ENCODE measurements at regions not wholly inside any gene's neighbourhood (a gene's known extent, or its start where the extent isn't known, plus 50 kb on each side); places are given as distances from the start of the nearest gene placed in this dataset.

DNA sequence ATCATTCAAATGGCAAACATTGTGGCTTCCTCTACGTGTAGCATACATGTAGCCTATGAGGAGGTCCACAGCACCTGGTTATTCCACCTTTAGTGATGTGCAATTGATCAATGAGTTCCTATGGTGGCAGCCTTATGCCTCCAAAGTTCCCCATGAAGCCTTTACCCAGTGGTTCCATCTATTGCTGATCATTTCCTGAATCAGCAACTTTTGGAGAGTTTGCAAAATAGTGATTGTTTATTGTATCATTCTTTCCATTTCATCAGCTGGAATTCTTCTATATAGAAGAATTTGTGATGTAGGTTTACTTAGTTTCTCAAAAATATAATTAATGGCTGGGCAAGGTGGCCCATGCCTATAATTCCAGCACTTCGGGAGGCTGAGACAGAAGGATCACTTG, 380.2 kb upstream of the MKI67 start:
- DNase-seq, result no peak

DNA sequence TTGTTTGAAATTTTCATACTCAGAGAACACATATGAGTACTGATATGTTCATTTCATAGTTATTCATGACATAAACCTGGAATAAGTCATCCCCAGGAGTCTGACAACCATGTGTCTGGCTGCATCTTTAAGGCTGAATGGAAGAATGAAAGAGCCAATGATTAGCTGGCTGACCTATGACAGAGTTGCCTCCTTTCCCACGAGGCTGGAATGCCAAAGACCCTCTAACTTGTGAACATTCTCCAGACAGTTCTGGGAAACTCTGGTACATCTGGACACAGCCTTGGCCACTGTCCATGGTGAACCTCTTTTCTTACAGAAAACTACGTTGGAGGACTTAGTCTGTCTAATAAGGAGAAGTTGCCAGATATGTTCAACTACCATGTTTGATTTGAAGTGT, 380.8 kb upstream of the MKI67 start:
- DNase-seq, result no peak

DNA sequence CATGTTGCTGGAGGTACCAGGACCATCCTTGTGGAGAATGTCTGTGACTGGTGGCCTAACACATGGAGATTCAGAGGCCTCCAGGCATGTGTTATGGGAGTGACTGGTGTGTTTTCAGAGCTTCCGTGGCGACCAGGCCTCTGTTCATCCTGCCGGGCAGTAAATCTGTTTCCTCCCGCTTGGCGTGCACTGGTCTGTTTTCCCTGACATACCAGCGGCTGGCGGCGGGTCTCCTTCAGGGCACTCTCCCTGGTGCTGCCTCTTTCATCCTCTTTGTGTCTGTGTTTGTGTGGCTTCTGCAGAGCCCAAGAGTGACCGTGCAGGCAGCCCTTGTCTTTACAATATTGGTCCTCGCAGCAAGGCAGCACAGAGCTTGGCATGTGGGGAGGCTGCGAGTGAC, 385.1 kb upstream of the MKI67 start:
- DNase-seq, result no peak

DNA sequence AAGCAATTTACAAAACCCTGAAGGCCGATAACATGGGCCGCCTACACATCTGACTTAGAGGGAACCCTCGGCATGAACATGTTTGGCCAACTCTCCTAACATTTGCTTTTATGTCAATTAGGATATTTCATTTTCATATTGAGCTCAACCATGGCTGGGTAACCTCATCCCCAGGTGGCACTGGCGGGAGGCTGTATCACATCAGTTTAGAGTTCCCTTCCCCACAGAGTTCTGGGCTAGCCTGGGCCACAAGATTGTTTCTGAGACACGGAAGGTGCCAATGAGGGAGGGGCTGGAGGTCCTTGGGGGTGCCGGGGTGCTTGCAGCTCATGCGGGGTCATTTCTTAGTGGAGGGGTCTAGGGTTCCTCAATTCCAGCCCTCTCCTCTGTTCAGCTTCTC, 386.5 kb upstream of the MKI67 start:
- no peak for DNase-seq

DNA sequence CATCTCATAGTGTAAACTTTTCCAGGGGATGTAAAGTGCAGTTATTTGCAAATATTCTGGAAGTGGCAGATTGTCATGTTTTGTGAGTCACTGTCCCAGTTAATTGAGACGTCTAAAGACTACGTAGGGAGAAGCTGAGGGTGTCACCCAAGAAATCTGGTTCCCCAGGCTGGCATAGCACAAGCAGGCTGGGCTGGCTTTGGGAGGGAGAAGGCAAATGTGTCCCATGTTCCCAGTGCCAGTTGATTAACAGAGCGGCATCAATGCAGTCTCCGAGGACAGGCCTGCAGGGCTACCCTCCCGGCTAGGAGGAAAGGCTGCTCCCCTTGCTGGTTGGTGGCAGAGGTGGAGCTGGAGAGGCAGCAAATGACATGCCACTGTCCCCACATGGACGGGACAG, 388.3 kb upstream of the MKI67 start:
- no peak for DNase-seq

DNA sequence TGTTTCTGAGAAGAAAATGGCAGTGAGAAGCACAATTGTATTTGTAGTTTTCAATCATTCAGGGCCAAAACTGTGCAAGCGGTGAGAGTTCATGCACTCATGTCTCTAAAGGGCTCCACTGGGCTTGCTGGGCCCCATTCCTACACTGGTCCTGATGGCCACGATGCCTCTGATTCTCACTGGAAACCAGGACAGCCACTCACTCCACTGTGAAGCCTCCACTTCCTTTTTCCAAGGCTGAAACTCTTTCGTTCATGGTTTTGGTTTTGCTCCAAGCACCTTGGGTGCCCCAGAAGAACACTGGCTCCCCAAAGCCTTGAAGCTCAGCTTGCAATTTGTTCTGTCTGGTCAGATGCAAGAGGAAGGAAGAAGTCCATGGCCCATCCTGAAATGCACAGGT, 390.0 kb upstream of the MKI67 start:
- no peak for DNase-seq

DNA sequence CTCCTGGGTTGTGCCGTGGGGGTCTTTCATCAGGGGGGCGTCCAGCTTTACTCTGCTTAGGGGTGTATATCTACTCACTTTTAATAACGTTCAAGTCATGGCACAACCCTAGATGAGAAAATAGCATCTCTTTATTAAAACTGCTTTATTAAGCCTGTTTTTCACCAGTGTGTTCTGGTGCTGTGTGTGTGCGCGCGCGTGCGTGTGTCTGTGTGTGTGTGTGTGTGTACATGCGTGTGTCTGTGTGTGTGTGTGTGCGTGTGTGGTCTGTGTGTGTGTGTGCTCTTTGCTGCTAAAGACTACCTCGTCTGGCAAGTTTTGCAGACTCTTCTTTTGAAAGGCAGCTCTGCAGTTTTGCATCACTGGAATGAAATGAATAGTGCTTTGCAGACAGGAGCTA, 390.9 kb upstream of the MKI67 start:
- no peak for DNase-seq

DNA sequence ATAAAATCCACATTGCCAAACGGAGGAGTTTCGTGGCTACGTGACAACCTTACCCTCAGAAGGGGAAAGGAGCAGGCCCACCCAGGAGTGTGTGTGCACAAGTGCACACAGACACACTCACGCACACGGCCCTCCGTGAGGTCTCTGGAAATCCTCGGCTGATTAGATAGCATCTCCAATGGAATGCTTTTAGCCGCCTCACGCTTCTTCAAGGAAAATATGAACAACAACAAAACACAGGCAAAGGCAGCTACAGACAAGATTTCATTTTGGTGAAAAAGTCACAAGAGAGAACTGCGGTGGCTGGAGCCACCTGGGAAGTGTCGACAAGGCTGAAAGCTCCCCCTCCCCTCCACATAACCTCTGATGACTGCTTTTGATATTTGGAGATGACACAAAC, 391.8 kb upstream of the MKI67 start:
- no peak for DNase-seq

DNA sequence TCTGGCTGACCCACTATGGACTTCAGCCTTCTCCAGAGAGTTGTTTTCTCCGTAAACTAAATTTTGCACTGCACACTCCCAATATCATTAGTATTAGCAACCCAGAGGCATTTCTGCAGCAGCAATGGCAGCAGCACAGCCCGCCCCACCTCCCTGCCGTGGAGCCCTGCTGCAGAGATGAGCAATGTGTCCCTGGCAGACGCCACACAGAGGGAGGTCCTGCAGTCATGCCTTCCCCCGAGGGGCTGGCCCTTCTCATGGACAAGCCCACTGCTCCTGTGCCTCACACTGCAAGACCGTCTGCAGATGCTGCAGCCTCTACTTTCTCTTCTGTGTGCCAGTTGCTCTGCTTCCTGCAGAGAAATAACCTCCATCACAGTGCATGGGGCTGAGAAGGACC, 393.4 kb upstream of the MKI67 start:
- DNase-seq, result no peak

DNA sequence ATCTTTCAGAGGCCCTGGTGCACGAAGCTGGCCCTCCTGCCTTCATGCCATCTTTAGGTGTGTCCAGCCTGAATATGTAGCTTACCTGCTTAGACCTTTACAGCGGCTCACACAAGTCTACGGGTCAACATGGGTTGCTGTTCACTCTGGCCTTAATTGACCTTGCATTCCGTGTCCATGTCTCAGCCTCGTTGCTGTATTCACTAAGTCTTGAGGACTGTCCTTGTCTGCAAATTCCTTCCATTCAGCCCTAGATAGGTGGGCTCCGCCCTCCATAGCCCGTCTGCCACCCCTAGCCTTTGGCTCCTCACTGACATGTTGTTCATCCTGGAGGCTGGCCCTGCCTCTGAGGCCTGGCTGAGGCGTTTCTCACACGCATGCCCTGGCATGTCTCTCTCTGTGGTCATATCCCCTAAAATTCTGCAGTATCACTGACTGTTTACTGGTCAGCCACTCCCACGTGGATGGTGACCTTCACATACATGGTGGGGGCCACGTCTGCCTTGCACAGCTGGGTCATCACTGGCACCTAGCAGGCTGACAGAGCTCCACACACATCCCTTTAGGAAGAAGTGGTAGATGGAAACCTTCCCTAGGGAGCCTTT, 394.1 kb upstream of the MKI67 start:
- DNase-seq, result no peak

DNA sequence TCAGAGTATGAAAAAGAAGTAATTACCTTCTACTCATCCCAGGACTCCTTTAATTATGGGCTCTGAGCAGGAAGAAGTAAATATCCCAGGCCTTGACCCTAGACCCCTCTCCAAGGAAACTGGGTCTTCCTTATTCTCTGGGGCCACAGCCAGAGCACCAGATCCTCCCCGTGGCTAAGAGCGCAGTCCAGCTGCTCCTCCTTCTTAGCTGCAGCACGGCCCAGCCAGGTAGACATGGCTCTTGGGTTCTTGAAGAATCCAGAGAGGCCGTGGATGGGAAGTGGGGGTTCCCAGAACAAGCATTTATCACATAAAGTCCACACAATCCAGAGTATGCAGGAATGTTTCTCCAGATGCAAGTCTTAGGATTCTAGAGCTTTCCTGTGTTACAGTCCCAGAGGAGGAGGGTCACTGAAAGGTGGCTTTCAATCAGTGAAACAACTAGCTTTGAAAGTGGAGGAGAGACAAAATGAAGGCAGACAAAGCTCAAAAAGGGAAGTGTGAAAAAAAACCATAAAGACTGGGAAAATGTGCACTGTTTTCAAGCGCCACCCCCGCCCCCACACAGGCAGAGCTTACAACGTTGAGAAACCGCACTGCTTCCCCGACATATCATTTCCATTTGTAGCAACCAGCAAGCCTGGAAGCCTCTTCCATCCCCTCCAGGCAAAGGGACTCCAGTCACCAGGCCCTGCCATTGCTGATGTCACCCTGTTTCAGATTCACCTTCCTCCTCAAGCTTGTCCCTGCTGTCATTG, 396.5 kb upstream of the MKI67 start:
- DNase-seq, result no peak

DNA sequence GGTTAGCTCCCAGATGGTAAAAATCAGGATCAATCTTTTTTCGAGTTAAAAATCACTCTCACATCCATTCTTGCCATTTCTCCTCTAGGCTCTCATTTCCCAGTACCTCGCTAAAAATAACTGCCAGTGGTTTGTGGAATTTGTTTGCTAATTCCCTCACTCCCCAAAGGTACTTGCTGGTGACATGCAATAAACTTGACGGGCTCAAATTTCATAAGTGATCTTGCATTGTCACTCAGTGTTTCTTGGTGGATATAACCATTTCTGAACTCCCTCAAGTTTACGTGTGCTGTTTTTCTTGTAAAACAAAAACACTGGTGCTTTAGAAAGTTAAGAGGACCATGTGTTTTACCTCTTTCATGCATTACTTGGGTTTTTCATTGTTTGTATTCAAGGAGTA, 399.2 kb upstream of the MKI67 start:
- DNase-seq, result no peak

DNA sequence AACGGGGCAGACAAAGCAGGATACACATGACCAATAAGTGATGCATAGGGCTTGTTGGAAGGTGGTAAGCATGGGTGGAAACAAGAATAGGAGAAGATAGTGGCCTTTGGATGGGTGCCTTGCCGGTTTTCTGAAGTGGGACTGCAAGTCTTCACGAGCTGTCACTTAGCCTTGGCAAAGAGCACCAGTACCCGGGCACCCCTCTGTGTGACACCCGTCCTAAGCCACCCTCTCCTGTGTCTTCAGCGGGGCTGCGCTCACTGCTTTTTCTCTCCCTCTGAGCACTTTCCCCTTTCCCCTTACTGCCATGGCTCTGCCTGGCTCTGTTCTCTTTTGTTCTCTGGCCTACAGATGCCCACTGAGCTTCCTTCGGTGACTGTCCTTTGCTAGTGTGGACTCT, 399.7 kb upstream of the MKI67 start:
- DNase-seq, result no peak

DNA sequence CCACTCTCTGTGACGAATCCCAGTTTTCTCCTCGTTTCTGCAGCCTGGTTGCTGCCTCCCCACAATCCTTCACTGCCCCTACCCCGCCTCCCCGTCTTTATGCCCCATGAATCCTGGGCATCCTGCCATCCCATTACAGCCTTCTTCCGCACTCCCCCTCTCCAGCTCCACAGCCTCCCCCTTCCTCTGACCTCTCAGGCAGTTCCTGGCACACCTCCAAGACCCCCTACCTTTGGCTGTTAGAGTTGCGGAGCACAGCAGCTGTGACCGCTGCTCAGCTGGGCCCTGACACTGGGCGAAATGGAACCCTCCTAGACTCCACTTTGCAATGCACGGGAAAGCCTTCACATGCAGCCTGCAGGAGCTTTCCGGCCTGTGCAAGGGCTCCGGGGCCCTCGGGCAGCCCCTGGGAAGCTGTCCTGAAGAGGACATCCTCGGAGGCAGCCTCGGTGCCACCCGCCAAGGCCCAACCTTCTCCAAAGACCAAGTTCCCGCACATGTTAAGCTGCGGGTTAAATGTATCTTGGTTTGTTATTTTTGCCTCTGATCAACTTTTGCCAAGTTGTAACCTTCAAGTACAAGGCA, 400.7 kb upstream of the MKI67 start:
- DNase-seq, result no peak

DNA sequence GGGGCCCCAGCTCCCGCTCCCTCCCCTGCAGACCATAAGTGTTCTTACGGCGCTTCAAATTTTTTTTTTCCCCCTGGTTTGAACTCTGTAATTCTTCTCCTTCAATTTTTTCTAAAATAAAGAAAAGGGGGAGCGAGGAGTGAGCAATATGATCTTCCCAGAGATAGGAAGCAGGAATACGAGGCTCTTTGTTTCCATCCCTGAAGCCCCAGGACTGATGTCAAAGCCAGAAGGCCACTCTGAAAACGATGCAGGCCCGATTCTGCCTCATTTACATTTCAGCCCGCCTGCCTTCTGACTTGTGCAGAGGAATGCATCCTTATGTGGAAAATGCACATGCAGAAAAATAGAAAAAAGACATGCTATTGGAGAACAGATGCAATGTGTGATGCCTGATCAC, 401.5 kb upstream of the MKI67 start:
- no peak for DNase-seq

DNA sequence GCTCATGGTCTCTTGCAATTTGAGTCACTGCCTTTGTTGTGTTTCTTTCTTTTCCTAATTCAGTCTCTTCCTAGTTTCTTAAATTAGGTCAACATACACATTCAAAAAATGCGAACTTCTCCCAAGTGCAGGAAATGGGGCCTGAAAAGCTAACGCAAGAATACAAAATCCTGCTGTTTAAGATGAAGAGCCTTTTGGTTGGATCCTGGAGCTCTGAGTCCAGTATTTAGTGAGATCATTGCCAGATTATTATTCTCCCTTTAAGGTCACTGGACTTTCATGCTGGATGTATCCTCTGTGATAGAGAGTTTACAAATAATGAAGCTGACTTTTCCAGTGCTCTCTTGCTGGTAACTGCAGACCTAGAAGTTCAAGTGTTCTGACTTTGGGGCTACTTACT, 401.9 kb upstream of the MKI67 start:
- no peak for DNase-seq

DNA sequence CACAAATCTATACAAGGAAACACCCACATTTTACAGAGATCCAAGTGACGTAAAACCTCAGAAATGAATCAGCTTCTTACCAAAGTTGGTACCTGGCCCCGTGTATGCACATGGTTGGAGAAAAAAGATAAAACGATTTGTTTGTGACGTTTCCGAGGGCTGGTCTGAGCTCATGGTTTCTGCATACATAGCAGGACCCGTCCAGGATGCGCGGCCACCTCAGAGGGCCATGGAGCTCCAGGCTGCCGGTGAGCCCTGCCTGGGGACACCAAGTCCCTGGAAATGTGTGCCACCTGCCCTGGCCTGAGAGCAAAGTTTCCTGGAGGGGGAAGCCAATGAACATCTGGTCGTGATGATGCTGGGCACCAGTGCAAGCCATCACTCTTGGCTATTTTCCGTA, 402.6 kb upstream of the MKI67 start:
- no peak for DNase-seq

DNA sequence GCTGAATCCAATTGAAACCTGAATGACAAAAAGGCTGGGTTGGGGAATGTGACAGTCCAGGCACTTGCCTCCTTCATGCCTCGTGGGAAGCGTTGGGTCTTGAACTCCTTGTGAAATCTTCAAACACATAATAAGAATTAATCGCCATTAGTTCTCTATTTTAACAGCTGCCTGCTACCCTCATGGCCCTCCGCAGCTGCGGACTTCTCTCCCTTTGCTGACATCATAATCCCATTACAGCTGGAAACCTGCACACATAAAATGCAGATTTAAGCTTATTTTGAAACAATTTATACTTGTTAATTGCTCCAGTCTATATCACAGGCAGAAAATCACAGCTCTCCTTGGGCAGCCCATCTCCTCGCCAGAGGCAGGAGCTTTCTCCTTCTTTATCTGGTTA, 403.0 kb upstream of the MKI67 start:
- no peak for DNase-seq

DNA sequence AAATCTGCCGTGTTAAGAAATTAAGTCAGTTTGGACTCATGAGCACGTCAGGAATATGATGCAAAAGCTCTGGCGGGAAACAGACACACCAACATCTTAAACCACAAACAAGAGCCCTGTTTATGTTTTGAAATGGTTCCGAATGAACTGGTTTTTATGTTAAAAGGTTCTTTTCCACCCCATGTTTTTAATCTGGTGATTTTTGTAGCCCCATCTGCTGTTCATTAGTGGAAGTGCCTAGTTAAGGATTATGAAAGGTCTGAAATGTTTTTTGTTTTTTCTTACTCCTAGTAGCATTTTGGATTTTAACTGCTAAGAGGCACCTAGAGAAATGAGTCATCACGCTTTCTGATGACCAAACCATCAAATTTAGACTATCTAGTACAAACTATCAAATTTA, 404.1 kb upstream of the MKI67 start:
- no peak for DNase-seq

DNA sequence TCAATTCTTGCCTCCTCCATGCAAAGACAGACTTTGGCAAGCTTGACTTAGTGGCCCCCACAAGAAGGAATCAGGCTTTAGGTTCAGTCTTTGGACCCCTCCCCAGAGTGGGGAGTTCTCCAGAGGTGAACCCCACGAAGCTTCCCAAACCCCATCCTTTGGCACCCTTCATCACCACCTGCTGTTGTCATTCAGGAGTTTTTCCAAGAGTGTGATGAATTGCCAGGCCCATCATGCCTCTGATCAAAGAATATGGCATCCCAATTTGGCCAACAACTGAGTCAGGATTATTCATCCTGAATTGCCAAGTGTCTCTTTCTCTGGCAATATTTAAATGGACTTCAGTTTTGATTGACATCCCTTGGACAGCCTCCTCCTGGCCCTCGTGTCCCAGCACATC, 404.7 kb upstream of the MKI67 start:
- DNase-seq, result no peak

DNA sequence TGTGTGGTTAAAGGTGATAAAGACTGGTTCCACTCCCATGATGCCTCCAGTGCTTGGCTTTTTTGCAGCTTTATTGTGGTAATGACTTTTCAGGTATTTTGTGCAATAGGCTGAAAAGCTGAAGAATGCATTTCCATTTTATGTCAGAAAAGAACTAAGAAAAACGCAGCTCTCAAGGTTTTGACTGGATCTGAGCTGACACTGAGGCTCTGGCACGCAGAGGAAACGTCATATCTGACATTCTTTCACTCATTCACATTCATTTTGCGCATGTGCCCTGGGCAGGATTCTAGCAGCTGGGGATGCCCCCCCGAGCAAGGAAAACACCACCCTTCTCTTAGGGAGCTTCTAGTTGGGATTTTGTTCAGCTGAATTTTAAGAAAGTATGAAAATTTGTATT, 408.5 kb upstream of the MKI67 start:
- DNase-seq, result no peak

DNA sequence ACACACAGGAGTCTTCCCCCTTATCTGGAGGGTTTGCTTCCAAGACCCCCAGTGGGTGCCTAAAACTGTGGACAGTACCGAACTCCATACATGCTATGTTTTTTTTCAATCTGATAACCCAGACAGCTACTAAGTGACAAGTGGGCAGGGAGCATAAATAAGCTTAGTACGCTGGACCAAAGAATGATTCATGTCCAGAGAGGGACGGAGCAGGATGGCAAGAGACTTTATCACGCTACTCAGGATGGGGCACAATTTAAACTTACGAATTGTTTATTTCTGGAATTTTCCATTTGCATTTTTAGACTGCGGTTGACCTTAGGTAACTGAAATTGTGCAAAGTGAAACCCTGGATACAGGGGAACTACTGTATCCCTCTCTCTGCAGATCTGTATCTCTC, 410.0 kb upstream of the MKI67 start:
- DNase-seq, result no peak

DNA sequence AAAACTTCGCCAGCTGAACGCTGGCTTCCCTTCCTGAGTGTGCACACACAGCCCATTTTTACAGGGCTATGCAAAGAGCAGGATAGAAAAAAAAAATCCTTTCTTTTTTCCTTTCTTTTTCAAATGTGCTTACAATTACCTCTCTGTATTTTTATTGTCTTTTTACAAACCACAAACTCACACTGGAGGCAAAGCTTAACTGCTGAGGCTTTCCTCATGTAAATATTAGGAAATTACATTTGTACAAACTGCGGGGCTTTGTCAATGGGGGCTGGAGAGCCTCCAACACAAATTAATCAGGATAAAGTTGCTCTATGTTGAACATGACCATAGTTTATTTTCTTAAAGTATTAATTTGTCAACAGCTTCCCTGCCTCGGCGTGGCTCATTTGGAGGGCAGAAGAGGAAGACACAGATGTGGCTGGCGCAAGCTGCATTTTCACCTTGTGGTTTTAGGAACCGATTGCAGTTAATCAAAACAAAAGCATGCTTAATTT, 411.7 kb upstream of the MKI67 start:
- no peak for DNase-seq

DNA sequence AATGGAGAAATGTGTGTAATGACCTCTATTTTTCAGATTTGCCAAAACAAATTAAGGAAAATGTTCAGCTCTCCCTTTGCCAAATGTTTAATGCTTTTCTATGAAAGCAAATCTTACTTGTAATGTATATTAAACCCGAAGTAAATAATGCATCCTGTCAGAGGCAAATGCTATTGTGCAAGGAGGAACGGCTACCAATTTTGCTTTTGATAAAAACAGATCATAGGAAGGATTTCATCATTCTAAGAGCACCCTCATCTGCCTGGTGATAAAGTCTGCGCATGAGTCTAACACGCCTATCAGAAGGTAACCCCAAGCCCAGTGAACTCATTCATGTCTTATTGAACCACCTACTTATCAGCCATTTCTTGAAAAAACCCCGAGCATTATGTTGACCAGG, 412.4 kb upstream of the MKI67 start:
- no peak for DNase-seq

Measured in GDM1 (cell line).